ENCODE measurements at regions not wholly inside any gene's neighbourhood (a gene's known extent, or its start where the extent isn't known, plus 50 kb on each side); places are given as distances from the start of the nearest gene placed in this dataset.

- ChIA-PET CTCF (no interaction called here), POLR2A (no interaction called here)
- no peaks in the 10 kb centered on the region for H4K20me1 ChIP-seq (ENCODE audit: insufficient read depth)
- no peaks in the 10 kb centered on the region for H3K79me2 ChIP-seq (ENCODE audit: insufficient read depth)
- no peaks in the 10 kb centered on the region for H3K9me2 ChIP-seq
- no peak overlapping the region for H3K9ac ChIP-seq
- H3K9me3 ChIP-seq: no peaks in the 10 kb centered on the region
- no peak overlapping the region for H3K4me3 ChIP-seq (ENCODE audit: low read depth in 2 of 2, low read length in 1 of 2)
- H3K27me3 ChIP-seq (ENCODE audit: insufficient read depth): no peaks in the 10 kb centered on the region; the same call in 1 of the 2 replicates
- H3K4me2 ChIP-seq: no peak overlapping the region
- 48% methylated on average over 6 of the region's 6 CpGs for WGBS (ENCODE audit: low lambda C conversion rate)
- no peak for DNase-seq
- H3K4me1 ChIP-seq (ENCODE audit: control insufficient read depth in 1 of 2, insufficient read depth in 2 of 2, low read depth in 1 of 2, low read length in 1 of 2): peaks cover 0 to 13% of the 10 kb centered on the region in 2 experiments; a peak in 1 of 4 replicates
- no peaks in the 10 kb centered on the region for H3K36me3 ChIP-seq (replicated peaks in 1 of 2; ENCODE audit: control insufficient read depth in 1 of 2, insufficient read depth in 2 of 2, low read length in 1 of 2)
- H2AFZ ChIP-seq (ENCODE audit: low read depth): no peak overlapping the region
- H3K27ac ChIP-seq (ENCODE audit: low read depth in 2 of 2, low read length in 1 of 2): no peak overlapping the region
- no peaks in the 10 kb centered on the region for H3F3A ChIP-seq (replicated peaks; ENCODE audit: insufficient read depth)
- TF ChIP-seq POLR2AphosphoS5 (IDR thresholded peaks at IDR 0.05; ENCODE audit: low read depth, low read length): no peak
- TF ChIP-seq TCF12 (IDR thresholded peaks at IDR 0.05): no peak
These were observed 226.9 kb downstream of the BUD13 start for GRCh38 chr11:116545912-116546311.

GRCh38 chr11:116544721-116545120 lies 228.1 kb downstream of the BUD13 start:
- Histone ChIP-seq H3K9me2 (no peaks in the 10 kb centered on the region), H3K36me3 (replicated peaks in 1 of 2; ENCODE audit: control insufficient read depth in 1 of 2, insufficient read depth in 2 of 2, low read length in 1 of 2) (no peaks in the 10 kb centered on the region), H3K4me3 (ENCODE audit: low read depth in 2 of 2, low read length in 1 of 2) (no peak overlapping the region), H3K79me2 (ENCODE audit: insufficient read depth) (no peaks in the 10 kb centered on the region), H3K27me3 (ENCODE audit: insufficient read depth) (no peaks in the 10 kb centered on the region; the same call in 1 of the 2 replicates), H2AFZ (ENCODE audit: low read depth) (no peak overlapping the region), H3K27ac (ENCODE audit: low read depth in 2 of 2, low read length in 1 of 2) (no peak overlapping the region), H3K4me2 (no peak overlapping the region), H3K9ac (no peak overlapping the region), H4K20me1 (ENCODE audit: insufficient read depth) (no peaks in the 10 kb centered on the region), H3F3A (replicated peaks; ENCODE audit: insufficient read depth) (no peaks in the 10 kb centered on the region), H3K9me3 (no peaks in the 10 kb centered on the region), H3K4me1 (ENCODE audit: control insufficient read depth in 1 of 2, insufficient read depth in 2 of 2, low read depth in 1 of 2, low read length in 1 of 2) (peaks cover 0 to 13% of the 10 kb centered on the region in 2 experiments; a peak in 1 of 4 replicates)
- DNase-seq: no peak
- CTCF ChIA-PET: no interaction called here
- 18% methylated on average over 10 of the region's 10 CpGs for WGBS (ENCODE audit: low lambda C conversion rate)
- no peak for TF ChIP-seq TCF12 (IDR thresholded peaks at IDR 0.05)
- TF ChIP-seq REST (IDR thresholded peaks at IDR 0.05; ENCODE audit: low read depth, low read length): no peak
- no peak for TF ChIP-seq POLR2AphosphoS5 (IDR thresholded peaks at IDR 0.05; ENCODE audit: low read depth, low read length)
- no peak for TF ChIP-seq RAD21 (IDR thresholded peaks at IDR 0.05; ENCODE audit: low read length)
- TF ChIP-seq RFX5 (IDR thresholded peaks at IDR 0.05; ENCODE audit: low read length): no peak
- TF ChIP-seq CTCF (IDR thresholded peaks at IDR 0.05): no peak
- no peak for TF ChIP-seq USF2 (IDR thresholded peaks at IDR 0.05; ENCODE audit: borderline replicate concordance, low read depth, low read length)
- no peak for TF ChIP-seq FOXJ3 (CRISPR knock-in tag; IDR thresholded peaks at IDR 0.05)
- TF ChIP-seq GATA2 (CRISPR knock-in tag; IDR thresholded peaks at IDR 0.05): no peak
- no peak for TF ChIP-seq MAX (IDR thresholded peaks at IDR 0.05; ENCODE audit: low read depth)
- no peak for TF ChIP-seq IRF3 (IDR thresholded peaks at IDR 0.05; ENCODE audit: low read depth, low read length)
- POLR2A ChIA-PET: no interaction called here

Data from SK-N-SH (cell line).